ENCODE measurements at regions not wholly inside any gene's neighbourhood (a gene's known extent, or its start where the extent isn't known, plus 50 kb on each side); places are given as distances from the start of the nearest gene placed in this dataset.

DNA sequence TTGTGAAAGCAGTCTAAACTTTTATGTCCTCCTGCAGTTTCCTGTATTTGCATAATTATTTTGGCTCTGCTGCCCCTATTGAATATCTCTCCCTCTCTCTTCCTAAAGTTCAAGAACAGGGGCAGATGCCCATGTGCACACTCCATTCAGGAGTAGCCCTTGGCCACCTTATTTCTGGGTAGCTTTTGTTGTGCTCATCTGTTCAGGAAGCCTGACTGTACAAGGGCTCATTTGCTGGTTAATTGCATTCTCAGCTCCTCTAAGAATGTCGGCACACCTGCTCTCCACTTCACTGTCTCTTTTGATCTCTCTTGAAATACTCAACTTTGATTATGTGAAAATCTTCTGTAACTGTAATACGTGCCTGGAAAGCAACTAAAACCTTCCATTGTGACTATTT is 1378.8 kb upstream of the CDH8 start:
- no peaks in the 10 kb centered on the region for H3K79me2 ChIP-seq (ENCODE audit: control insufficient read depth, insufficient read depth, low read length)
- FAIRE-seq (no peak), DNase-seq (ENCODE audit: low read depth, low spot score) (no peak)
- TF ChIP-seq, protein P1, sequence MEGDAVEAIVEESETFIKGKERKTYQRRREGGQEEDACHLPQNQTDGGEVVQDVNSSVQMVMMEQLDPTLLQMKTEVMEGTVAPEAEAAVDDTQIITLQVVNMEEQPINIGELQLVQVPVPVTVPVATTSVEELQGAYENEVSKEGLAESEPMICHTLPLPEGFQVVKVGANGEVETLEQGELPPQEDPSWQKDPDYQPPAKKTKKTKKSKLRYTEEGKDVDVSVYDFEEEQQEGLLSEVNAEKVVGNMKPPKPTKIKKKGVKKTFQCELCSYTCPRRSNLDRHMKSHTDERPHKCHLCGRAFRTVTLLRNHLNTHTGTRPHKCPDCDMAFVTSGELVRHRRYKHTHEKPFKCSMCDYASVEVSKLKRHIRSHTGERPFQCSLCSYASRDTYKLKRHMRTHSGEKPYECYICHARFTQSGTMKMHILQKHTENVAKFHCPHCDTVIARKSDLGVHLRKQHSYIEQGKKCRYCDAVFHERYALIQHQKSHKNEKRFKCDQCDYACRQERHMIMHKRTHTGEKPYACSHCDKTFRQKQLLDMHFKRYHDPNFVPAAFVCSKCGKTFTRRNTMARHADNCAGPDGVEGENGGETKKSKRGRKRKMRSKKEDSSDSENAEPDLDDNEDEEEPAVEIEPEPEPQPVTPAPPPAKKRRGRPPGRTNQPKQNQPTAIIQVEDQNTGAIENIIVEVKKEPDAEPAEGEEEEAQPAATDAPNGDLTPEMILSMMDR (optimal IDR thresholded peaks at IDR 0.05 in 1 of 3, IDR thresholded peaks at IDR 0.05 in 1 of 3, conservative IDR thresholded peaks at IDR 0.05 in 1 of 3; ENCODE audit: extremely low read depth in 1 of 3, insufficient read depth in 2 of 3, low read length in 3 of 3), result no peak
- TF ChIP-seq EZH2 (IDR thresholded peaks at IDR 0.05; ENCODE audit: low read length), result no peak
- no peak overlapping the region for H3K9ac ChIP-seq (ENCODE audit: control insufficient read depth, extremely low read depth, insufficient read depth, low read length)
- no peak overlapping the region for H3K4me2 ChIP-seq (ENCODE audit: control insufficient read depth, extremely low read depth, insufficient read depth, low read depth, low read length)
- H4K20me1 ChIP-seq (ENCODE audit: control insufficient read depth, extremely low read depth, insufficient read depth, low read length), result no peaks in the 10 kb centered on the region
- H3K4me1 ChIP-seq (ENCODE audit: control insufficient read depth, extremely low read depth, insufficient read depth, low read length), result no peaks in the 10 kb centered on the region
- H2AFZ ChIP-seq (ENCODE audit: control insufficient read depth, low read length), result no peak overlapping the region
- no peak overlapping the region for H3K27ac ChIP-seq (ENCODE audit: control insufficient read depth, insufficient read depth, low read length)
- H3K36me3 ChIP-seq (ENCODE audit: control insufficient read depth in 2 of 2, extremely low read depth in 1 of 2, insufficient read depth in 2 of 2, low read length in 2 of 2), result no peaks in the 10 kb centered on the region
- H3K9me3 ChIP-seq (ENCODE audit: control insufficient read depth, low read depth, low read length), result no peaks in the 10 kb centered on the region
- dilution Hi-C loops (cut with MboI; ENCODE audit: extremely low pct_ligation_motif_present, low sequenced_read_pairs), result no loop called here
- no peaks in the 10 kb centered on the region for H3K9me1 ChIP-seq (ENCODE audit: control insufficient read depth, extremely low read depth, insufficient read depth, low read length)
- no peak overlapping the region for H3K4me3 ChIP-seq (ENCODE audit: control insufficient read depth in 2 of 3, extremely low read depth in 1 of 3, insufficient read depth in 2 of 3, low read depth in 1 of 3, low read length in 3 of 3)
- no peaks in the 10 kb centered on the region for H3K27me3 ChIP-seq (ENCODE audit: control insufficient read depth, extremely low read depth, insufficient read depth, low read length)

DNA sequence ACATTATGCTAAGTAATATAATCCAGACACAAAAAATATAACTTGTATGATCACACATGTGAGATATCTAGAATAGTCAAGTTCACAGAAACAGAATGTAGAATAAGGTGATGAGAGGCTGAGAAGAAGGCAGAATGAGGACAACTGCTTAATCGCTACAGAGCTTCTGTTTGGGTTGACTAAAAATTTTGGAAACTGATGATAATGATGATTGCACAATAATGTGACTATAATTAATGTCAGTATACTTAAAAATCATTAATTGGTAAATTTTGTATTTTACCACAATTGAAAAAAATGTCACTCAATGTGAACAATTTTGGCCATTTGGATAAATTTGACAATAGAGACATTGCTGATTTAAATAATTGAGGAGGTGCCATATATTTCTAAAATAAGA is 1374.4 kb upstream of the CDH8 start:
- H3K9me1 ChIP-seq (ENCODE audit: control insufficient read depth, extremely low read depth, insufficient read depth, low read length), result no peaks in the 10 kb centered on the region
- H4K20me1 ChIP-seq (ENCODE audit: control insufficient read depth, extremely low read depth, insufficient read depth, low read length), result no peaks in the 10 kb centered on the region
- H3K27me3 ChIP-seq (ENCODE audit: control insufficient read depth, extremely low read depth, insufficient read depth, low read length), result no peaks in the 10 kb centered on the region
- no peak overlapping the region for H3K27ac ChIP-seq (ENCODE audit: control insufficient read depth, insufficient read depth, low read length)
- no peaks in the 10 kb centered on the region for H3K79me2 ChIP-seq (ENCODE audit: control insufficient read depth, insufficient read depth, low read length)
- DNase-seq (ENCODE audit: low read depth, low spot score), result no peak
- H2AFZ ChIP-seq (ENCODE audit: control insufficient read depth, low read length), result no peak overlapping the region
- no peaks in the 10 kb centered on the region for H3K4me1 ChIP-seq (ENCODE audit: control insufficient read depth, extremely low read depth, insufficient read depth, low read length)
- H3K4me2 ChIP-seq (ENCODE audit: control insufficient read depth, extremely low read depth, insufficient read depth, low read depth, low read length), result no peak overlapping the region
- dilution Hi-C loops (cut with MboI; ENCODE audit: extremely low pct_ligation_motif_present, low sequenced_read_pairs), result no loop called here
- H3K9me3 ChIP-seq (ENCODE audit: control insufficient read depth, low read depth, low read length), result no peaks in the 10 kb centered on the region
- no peak for FAIRE-seq
- H3K9ac ChIP-seq (ENCODE audit: control insufficient read depth, extremely low read depth, insufficient read depth, low read length), result no peak overlapping the region
- TF ChIP-seq EZH2 (IDR thresholded peaks at IDR 0.05; ENCODE audit: low read length), result no peak
- TF ChIP-seq, protein P1 (optimal IDR thresholded peaks at IDR 0.05 in 1 of 3, IDR thresholded peaks at IDR 0.05 in 1 of 3, conservative IDR thresholded peaks at IDR 0.05 in 1 of 3; ENCODE audit: extremely low read depth in 1 of 3, insufficient read depth in 2 of 3, low read length in 3 of 3), result no peak
- no peak overlapping the region for H3K4me3 ChIP-seq (ENCODE audit: control insufficient read depth in 2 of 3, extremely low read depth in 1 of 3, insufficient read depth in 2 of 3, low read depth in 1 of 3, low read length in 3 of 3)
- no peaks in the 10 kb centered on the region for H3K36me3 ChIP-seq (ENCODE audit: control insufficient read depth in 2 of 2, extremely low read depth in 1 of 2, insufficient read depth in 2 of 2, low read length in 2 of 2)

Data from keratinocyte (primary cell).